Type B pancreatic cell (in vitro differentiated cells): ENCODE measurements at regions not wholly inside any gene's neighbourhood (a gene's known extent, or its start where the extent isn't known, plus 50 kb on each side); places are given as distances from the start of the nearest gene placed in this dataset.

Experiments used
- DNase-seq: peaks from one replicate; pipeline ENCODE4 v3.0.0; 2021; ENCODE audit warnings: mixed read lengths; ENCODE audit not compliant: unreplicated experiment; ENCODE audit errors: extremely low spot score
- H3K27ac Mint-ChIP-seq: 2 replicates; pipeline ENCODE4 v1.8.0; 2021; ENCODE audit warnings: mild to moderate bottlenecking, mixed read lengths
- H3K27me3 Mint-ChIP-seq: 2 replicates; pipeline ENCODE4 v1.8.0; 2021; ENCODE audit warnings: mixed read lengths
- H3K36me3 Mint-ChIP-seq: 2 replicates; pipeline ENCODE4 v1.8.0; 2021; ENCODE audit warnings: mixed read lengths
- H3K4me1 Mint-ChIP-seq: one replicate; pipeline ENCODE4 v1.8.0; 2021; ENCODE audit warnings: mixed read lengths; ENCODE audit not compliant: unreplicated experiment
- H3K4me3 Mint-ChIP-seq: 2 replicates; pipeline ENCODE4 v1.8.0; 2021; ENCODE audit warnings: mild to moderate bottlenecking, mixed read lengths
- H3K9me3 Mint-ChIP-seq: 2 replicates; pipeline ENCODE4 v1.8.0; 2021; ENCODE audit warnings: mixed read lengths
- TF ChIP-seq, protein P1 (sequence below): fragments of 200-600 bp; sonication (generic); conservative IDR thresholded peaks from 2 replicates; pipeline ENCODE4 v1.5.0; 2021; ENCODE audit warnings: antibody characterized with exemption, mild to moderate bottlenecking

DNA sequence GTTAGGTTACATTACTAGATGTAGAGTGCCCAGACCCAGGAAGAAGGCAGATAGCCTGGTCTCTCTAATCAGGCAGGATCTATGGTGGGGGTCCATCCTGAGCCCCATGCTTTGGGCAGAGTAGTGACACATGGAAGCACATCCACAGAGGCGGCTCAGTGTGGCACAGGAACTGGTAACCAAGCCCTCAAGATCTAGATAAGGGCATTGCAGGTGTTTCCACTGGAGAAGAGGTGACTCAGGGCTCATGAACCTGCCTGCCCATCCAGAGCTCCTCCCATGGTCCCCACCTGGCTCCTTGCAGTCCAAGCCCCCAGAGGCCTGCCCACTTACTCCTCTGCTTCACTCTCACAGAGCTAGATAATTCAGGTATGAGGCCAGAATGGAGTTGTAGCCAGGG, 62.0 kb upstream of the TMEM132E start:
- peaks cover 67% of the 10 kb centered on the region for H3K27me3 Mint-ChIP-seq
- TF ChIP-seq, protein P1, sequence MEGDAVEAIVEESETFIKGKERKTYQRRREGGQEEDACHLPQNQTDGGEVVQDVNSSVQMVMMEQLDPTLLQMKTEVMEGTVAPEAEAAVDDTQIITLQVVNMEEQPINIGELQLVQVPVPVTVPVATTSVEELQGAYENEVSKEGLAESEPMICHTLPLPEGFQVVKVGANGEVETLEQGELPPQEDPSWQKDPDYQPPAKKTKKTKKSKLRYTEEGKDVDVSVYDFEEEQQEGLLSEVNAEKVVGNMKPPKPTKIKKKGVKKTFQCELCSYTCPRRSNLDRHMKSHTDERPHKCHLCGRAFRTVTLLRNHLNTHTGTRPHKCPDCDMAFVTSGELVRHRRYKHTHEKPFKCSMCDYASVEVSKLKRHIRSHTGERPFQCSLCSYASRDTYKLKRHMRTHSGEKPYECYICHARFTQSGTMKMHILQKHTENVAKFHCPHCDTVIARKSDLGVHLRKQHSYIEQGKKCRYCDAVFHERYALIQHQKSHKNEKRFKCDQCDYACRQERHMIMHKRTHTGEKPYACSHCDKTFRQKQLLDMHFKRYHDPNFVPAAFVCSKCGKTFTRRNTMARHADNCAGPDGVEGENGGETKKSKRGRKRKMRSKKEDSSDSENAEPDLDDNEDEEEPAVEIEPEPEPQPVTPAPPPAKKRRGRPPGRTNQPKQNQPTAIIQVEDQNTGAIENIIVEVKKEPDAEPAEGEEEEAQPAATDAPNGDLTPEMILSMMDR = no peak
- no peaks in the 10 kb centered on the region for H3K4me1 Mint-ChIP-seq
- H3K4me3 Mint-ChIP-seq = no peak overlapping the region
- no peak for DNase-seq
- H3K36me3 Mint-ChIP-seq = no peaks in the 10 kb centered on the region
- H3K27ac Mint-ChIP-seq = no peak overlapping the region
- no peaks in the 10 kb centered on the region for H3K9me3 Mint-ChIP-seq

DNA sequence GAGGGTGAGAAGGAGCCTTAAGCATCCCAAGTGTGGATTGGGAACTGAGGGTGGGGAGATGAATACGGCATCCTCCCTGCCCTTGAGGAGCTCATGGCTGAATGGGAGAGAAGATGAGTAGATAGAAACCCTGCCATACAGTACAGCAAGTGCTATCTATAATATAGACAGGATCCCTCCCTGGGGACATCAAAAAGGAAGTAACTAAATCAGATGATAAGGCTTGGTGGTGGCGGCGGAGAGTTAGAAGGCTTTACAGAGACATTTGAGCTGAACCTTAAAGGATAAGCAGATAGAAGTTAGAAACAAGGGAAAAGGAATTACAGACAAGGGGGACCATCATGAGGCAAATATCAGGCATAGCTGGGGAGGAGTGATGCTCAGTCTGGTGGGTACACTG, 67.5 kb upstream of the TMEM132E start:
- no peak for DNase-seq
- no peaks in the 10 kb centered on the region for H3K36me3 Mint-ChIP-seq
- no peaks in the 10 kb centered on the region for H3K4me1 Mint-ChIP-seq
- no peaks in the 10 kb centered on the region for H3K9me3 Mint-ChIP-seq
- H3K27ac Mint-ChIP-seq = no peak overlapping the region
- peaks cover 76% of the 10 kb centered on the region for H3K27me3 Mint-ChIP-seq
- H3K4me3 Mint-ChIP-seq = no peak overlapping the region
- TF ChIP-seq, protein P1 = no peak

DNA sequence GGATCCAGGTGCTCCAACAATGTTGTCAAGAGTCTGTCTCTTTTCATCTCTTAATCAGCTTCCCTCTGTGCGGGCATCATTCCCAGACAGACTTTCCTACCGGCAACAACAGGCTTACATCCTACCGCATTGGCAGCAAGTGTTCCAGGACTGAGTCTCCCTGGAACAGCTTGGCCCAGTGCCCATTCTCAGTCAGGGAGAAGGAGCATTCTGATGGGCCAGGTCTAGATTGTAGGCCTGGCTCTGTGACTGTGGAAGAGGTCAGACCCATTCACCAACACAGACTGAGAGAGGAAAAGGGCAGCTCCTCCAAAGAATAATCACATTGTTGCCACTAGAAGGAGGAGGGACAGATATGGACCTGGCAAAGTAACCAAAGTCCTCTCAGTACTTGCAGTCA, 68.1 kb upstream of the TMEM132E start:
- H3K27ac Mint-ChIP-seq = no peak overlapping the region
- peaks cover 77% of the 10 kb centered on the region for H3K27me3 Mint-ChIP-seq
- H3K36me3 Mint-ChIP-seq = no peaks in the 10 kb centered on the region
- no peaks in the 10 kb centered on the region for H3K4me1 Mint-ChIP-seq
- TF ChIP-seq, protein P1 = no peak
- no peak overlapping the region for H3K4me3 Mint-ChIP-seq
- H3K9me3 Mint-ChIP-seq = no peaks in the 10 kb centered on the region
- DNase-seq = no peak

DNA sequence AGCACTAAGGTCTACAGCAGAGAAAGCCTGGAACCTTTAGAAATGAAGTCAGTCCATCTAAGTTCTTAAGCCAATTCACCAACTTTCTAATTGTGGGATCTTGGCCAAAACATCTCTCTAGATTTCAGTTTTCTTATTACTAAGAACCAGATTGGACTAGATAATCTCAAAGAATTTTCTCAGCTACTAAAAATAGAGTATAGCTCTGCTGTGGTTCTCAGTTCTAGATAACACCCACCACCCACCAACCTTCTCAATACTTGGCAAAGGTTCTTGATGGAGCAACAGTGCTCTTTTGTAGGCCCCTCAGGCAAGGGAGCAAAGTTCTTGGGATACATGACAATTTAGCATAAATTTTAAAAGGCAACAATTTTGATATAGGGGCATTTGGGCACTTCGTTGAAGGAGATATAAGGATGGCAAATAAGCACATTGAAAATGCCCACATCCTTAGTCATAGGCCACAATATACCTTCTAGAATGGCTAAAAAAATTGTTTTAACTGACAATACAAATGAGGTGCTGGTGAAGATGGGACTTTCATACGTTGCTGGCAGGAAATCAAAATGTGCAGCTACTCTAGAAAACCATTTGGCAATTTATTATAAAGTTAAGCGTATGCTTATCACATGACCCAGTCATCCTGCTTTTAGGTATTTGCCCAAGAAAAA, 74.4 kb upstream of the TMEM132E start:
- Mint-ChIP-seq H3K36me3 (no peaks in the 10 kb centered on the region), H3K27ac (no peak overlapping the region), H3K4me3 (no peak overlapping the region), H3K9me3 (no peaks in the 10 kb centered on the region), H3K4me1 (no peaks in the 10 kb centered on the region), H3K27me3 (peaks cover 72% of the 10 kb centered on the region)
- no peak for DNase-seq
- TF ChIP-seq, protein P1 = no peak

DNA sequence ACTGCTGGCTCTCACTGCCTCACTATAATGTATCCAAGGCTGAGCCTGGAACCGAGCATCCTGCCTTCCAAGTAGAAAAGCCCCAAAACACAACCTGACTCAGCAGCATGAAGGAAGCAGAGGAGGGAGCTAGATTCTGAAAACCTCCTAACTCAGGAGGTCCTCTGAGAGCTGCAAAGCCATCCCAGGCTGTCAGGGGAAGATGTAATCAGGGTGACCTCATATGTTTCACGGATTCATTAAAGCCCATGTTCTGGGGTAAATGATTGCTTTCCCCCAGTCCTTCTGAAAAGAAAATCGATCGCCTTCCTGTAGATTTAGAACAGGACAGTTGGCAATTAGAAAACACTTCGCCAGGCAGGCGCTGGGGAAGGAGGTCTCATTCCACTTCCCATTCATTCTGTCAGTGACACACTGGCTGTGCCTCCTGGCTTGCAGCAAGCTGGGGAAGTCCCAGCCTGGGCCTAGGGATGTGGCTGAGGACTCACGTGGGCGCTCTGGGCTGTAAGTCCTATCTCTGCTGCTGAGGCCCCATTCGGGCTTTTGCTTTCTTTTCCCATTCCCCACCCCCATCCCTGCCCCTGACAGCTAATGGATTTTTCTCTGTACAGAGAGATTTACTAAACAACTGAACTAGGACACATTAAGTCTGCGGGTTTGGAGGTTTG, 75.7 kb upstream of the TMEM132E start:
- TF ChIP-seq, protein P1 = no peak
- Mint-ChIP-seq H3K27ac (no peak overlapping the region), H3K9me3 (no peaks in the 10 kb centered on the region), H3K4me1 (no peaks in the 10 kb centered on the region), H3K27me3 (peaks cover 65% of the 10 kb centered on the region), H3K4me3 (no peak overlapping the region), H3K36me3 (no peaks in the 10 kb centered on the region)
- no peak for DNase-seq
